ENCODE measurements at regions not wholly inside any gene's neighbourhood (a gene's known extent, or its start where the extent isn't known, plus 50 kb on each side); places are given as distances from the start of the nearest gene placed in this dataset.

DNA sequence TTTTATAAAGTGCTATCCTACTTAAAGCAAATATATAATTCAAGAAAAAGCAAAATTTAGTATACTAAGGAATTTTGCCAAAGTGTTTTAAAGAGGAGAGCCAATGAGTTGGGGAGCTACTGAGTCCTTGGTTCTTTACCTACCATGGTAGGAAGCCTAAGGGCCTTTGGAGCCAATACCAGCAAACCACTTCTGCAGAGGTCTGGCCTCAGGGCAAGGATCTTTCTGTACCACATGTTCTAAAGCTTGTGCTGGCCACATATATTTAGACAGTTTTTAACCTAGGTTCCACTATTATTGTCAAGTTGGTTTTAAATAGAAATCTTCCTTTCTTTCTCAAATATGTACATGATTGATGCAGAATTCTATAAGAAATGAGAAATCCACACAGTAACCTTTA is 172.3 kb upstream of the NREP start:
- TF ChIP-seq, protein P1, sequence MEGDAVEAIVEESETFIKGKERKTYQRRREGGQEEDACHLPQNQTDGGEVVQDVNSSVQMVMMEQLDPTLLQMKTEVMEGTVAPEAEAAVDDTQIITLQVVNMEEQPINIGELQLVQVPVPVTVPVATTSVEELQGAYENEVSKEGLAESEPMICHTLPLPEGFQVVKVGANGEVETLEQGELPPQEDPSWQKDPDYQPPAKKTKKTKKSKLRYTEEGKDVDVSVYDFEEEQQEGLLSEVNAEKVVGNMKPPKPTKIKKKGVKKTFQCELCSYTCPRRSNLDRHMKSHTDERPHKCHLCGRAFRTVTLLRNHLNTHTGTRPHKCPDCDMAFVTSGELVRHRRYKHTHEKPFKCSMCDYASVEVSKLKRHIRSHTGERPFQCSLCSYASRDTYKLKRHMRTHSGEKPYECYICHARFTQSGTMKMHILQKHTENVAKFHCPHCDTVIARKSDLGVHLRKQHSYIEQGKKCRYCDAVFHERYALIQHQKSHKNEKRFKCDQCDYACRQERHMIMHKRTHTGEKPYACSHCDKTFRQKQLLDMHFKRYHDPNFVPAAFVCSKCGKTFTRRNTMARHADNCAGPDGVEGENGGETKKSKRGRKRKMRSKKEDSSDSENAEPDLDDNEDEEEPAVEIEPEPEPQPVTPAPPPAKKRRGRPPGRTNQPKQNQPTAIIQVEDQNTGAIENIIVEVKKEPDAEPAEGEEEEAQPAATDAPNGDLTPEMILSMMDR (IDR thresholded peaks at IDR 0.05; ENCODE audit: poor library complexity, severe bottlenecking) = no peak
- no peak for TF ChIP-seq POLR2AphosphoS5 (IDR thresholded peaks at IDR 0.05)
- no peak for TF ChIP-seq EP300 (conservative IDR thresholded peaks at IDR 0.05; ENCODE audit: poor library complexity, severe bottlenecking)
- TF ChIP-seq MXI1 (conservative IDR thresholded peaks at IDR 0.05; ENCODE audit: poor library complexity, severe bottlenecking) = no peak
- TF ChIP-seq RAD21 (conservative IDR thresholded peaks at IDR 0.05) = no peak
- TF ChIP-seq, protein P2, sequence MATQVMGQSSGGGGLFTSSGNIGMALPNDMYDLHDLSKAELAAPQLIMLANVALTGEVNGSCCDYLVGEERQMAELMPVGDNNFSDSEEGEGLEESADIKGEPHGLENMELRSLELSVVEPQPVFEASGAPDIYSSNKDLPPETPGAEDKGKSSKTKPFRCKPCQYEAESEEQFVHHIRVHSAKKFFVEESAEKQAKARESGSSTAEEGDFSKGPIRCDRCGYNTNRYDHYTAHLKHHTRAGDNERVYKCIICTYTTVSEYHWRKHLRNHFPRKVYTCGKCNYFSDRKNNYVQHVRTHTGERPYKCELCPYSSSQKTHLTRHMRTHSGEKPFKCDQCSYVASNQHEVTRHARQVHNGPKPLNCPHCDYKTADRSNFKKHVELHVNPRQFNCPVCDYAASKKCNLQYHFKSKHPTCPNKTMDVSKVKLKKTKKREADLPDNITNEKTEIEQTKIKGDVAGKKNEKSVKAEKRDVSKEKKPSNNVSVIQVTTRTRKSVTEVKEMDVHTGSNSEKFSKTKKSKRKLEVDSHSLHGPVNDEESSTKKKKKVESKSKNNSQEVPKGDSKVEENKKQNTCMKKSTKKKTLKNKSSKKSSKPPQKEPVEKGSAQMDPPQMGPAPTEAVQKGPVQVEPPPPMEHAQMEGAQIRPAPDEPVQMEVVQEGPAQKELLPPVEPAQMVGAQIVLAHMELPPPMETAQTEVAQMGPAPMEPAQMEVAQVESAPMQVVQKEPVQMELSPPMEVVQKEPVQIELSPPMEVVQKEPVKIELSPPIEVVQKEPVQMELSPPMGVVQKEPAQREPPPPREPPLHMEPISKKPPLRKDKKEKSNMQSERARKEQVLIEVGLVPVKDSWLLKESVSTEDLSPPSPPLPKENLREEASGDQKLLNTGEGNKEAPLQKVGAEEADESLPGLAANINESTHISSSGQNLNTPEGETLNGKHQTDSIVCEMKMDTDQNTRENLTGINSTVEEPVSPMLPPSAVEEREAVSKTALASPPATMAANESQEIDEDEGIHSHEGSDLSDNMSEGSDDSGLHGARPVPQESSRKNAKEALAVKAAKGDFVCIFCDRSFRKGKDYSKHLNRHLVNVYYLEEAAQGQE (IDR thresholded peaks at IDR 0.05; ENCODE audit: borderline replicate concordance) = no peak
- TF ChIP-seq SMC3 (conservative IDR thresholded peaks at IDR 0.05; ENCODE audit: poor library complexity) = no peak

Data from neural cell (in vitro differentiated cells).